CD8-positive, alpha-beta memory T cell (primary cell): ENCODE measurements at regions not wholly inside any gene's neighbourhood (a gene's known extent, or its start where the extent isn't known, plus 50 kb on each side); places are given as distances from the start of the nearest gene placed in this dataset.

ENCODE experiments used
- CTCF ChIA-PET: fragments of 350-600 bp; sonication (Branson Sonifier 250); formaldehyde crosslinking; loops from one replicate; lab custom pipeline; 2021; ENCODE audit warnings: antibody characterized with exemption; lab: Charles Lee
- POLR2A ChIA-PET: fragments of 350-600 bp; sonication (Branson Sonifier 250); formaldehyde crosslinking; loops from one replicate; lab custom pipeline; 2021; ENCODE audit warnings: antibody characterized with exemption; lab: Charles Lee
- DNase-seq, 5 donors: peaks; one replicate each; pipeline versions ENCODE4 v3.0.0 to v3.0.0-alpha.2; 2020 to 2022; ENCODE audit warnings: mixed read lengths in 1 of 5
- H3K27ac ChIP-seq: one replicate; pipeline ENCODE4 v1.7.0; 2013; ENCODE audit warnings: low read depth, mild to moderate bottlenecking, low read length, moderate library complexity
- H3K27me3 ChIP-seq: 2 replicates; pipeline ENCODE4 v1.7.0; 2013; ENCODE audit warnings: low read length, mild to moderate bottlenecking; ENCODE audit not compliant: insufficient read depth, poor library complexity, severe bottlenecking
- H3K36me3 ChIP-seq: 2 replicates; pipeline ENCODE4 v1.7.0; 2013; ENCODE audit warnings: mild to moderate bottlenecking, low read length, moderate library complexity; ENCODE audit not compliant: insufficient read depth
- H3K4me1 ChIP-seq: 2 replicates; pipeline ENCODE4 v1.7.0; 2013; ENCODE audit warnings: mild to moderate bottlenecking, low read length, moderate library complexity; ENCODE audit not compliant: insufficient read depth
- H3K4me3 ChIP-seq: 2 replicates; pipeline ENCODE4 v1.7.0; 2013; ENCODE audit warnings: mild to moderate bottlenecking, low read length
- H3K9me3 ChIP-seq: 2 replicates; pipeline ENCODE4 v1.7.0; 2013; ENCODE audit warnings: mild to moderate bottlenecking, low read length
- H3K27ac Mint-ChIP-seq, 8 donors: one replicate each; pipeline ENCODE4 v1.8.0; 2020 to 2021; ENCODE audit warnings: mixed read lengths in 8 of 8, mild to moderate bottlenecking in 6 of 8, inconsistent platforms in 3 of 8, moderate library complexity in 3 of 8
- H3K27me3 Mint-ChIP-seq, 2 donors: one replicate each; pipeline ENCODE4 v1.8.0; 2020 to 2021; ENCODE audit warnings: mixed read lengths in 2 of 2, mild to moderate bottlenecking in 1 of 2, moderate library complexity in 1 of 2
- H3K36me3 Mint-ChIP-seq, 3 donors: one replicate each; pipeline ENCODE4 v1.8.0; 2020 to 2021; ENCODE audit warnings: mixed read lengths in 3 of 3, inconsistent platforms in 1 of 3, mild to moderate bottlenecking in 1 of 3
- H3K4me1 Mint-ChIP-seq, 3 donors: one replicate each; pipeline ENCODE4 v1.8.0; 2020 to 2021; ENCODE audit warnings: mixed read lengths in 3 of 3, inconsistent platforms in 1 of 3, mild to moderate bottlenecking in 1 of 3
- H3K4me3 Mint-ChIP-seq, 7 donors: one replicate each; pipeline ENCODE4 v1.8.0; 2020 to 2021; ENCODE audit warnings: mixed read lengths in 7 of 7, mild to moderate bottlenecking in 6 of 7, moderate library complexity in 4 of 7, inconsistent platforms in 2 of 7
- H3K9me3 Mint-ChIP-seq, 5 donors: one replicate each; pipeline ENCODE4 v1.8.0; 2020 to 2022; ENCODE audit warnings: mixed read lengths in 5 of 5, mild to moderate bottlenecking in 3 of 5, moderate library complexity in 2 of 5, inconsistent platforms in 1 of 5

DNA sequence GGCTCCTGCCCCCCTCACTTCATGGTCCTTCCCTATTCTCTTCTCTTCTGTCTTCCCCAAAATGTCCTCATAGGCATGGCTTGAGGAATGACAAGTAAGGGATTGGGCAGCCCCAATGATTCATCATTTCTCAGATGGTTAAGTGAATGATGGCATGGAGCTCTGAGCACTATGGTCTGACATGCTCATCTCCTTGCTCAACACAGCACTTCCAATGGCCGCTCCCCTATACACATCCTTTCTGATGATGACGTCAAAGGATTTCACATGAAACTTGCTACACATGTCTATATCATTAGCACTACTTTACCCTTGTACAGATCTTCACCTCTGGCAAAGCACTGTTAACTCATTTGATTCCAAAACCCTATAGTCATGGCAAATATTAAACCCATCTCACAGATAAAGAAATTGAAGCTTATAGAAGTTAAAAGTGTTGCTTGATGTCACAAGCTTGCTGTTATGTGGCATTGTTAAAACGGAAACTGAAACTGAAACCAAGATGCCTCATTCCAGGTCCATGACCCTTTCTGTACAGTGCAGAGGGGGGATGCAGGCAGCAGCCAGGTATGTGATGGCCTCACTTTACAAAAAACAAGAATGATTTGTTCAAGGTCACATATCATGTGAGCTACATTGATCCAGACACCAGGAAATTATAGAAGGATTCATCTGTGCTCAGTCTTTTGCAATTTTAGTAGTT lies 90.0 kb upstream of the PLXNA4 start:
- ChIA-PET CTCF (interaction anchor here (1.1 kb wide), 1 partner anchor 8 kb away, joined by 3 read pairs; no protein-coding TSS in a partner anchor), POLR2A (interaction anchor here (1.2 kb wide), 1 partner anchor 13 kb away, joined by 3 read pairs; no protein-coding TSS in a partner anchor)
- Histone ChIP-seq H3K27me3 (no peaks in the 10 kb centered on the region), H3K4me1 (peaks cover 12% of the 10 kb centered on the region), H3K36me3 (no peaks in the 10 kb centered on the region), H3K4me3 (no peak overlapping the region), H3K9me3 (no peaks in the 10 kb centered on the region), H3K27ac (no peak overlapping the region)
- DNase-seq = peak in 2 of 5 donors; percentile 8 to 11
- H3K36me3 Mint-ChIP-seq = peaks cover 0 to 6% (median 5%) of the 10 kb centered on the region in 3 donors
- no peaks in the 10 kb centered on the region for H3K27me3 Mint-ChIP-seq
- H3K9me3 Mint-ChIP-seq = no peaks in the 10 kb centered on the region
- H3K4me1 Mint-ChIP-seq = peaks cover 11 to 15% (median 12%) of the 10 kb centered on the region in 3 donors
- H3K27ac Mint-ChIP-seq = peak overlapping the region in 7 of 8 donors; percentile 2 to 94 (median 74)
- H3K4me3 Mint-ChIP-seq = peak overlapping the region in 6 of 7 donors; percentile 53 to 73 (median 70)

DNA sequence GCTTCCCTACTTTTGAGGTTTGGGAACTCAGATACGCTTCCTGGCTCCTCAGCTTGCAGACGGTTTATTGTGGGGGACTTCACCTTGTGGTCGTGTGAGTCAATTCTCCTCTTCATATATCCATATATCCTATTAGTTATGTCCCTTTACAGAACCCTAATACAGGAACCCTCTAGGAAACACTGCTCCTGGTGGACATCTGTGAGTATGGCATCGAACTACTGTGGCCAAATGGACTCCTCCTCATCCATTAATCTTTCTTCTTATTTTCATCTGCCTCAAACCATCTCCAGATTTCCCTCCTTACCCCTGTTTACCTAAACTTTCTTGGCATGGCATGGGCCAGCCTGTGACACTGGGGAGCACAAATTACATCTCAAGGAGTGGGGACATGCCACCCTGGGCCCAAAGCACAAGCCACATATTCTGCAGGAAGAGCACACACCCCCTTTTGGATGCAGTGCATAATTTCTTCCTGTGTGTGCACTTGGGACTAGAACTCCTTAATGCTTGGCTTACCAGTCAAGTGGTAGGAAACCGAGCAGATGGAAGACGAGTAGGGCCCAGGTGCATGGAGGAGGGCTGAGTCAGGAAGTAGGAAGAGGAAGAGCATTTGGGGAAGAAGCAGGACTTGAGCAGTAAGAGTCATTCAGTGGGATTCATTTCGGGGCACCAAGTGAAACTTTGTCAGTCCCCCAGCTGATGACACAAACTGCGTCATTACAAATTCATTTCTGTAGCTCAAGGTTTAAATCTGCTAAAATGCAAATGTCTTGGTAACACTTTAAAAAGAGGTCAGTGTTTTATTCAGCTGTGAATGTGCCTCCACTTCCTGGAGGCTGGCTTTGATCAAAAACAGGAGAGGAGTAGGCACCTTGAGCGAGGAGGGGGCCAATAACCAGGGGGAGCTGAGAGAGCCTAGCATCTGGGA lies 80.8 kb upstream of the PLXNA4 start:
- POLR2A ChIA-PET = no interaction called here
- no peaks in the 10 kb centered on the region for H3K27me3 ChIP-seq
- H3K27ac Mint-ChIP-seq = peak overlapping the region in 4 of 8 donors; percentile 3 to 34 (median 20)
- H3K36me3 ChIP-seq = no peaks in the 10 kb centered on the region
- no peak overlapping the region for H3K4me3 ChIP-seq
- H3K27me3 Mint-ChIP-seq = peaks cover 0 to 2% of the 10 kb centered on the region in 2 donors
- H3K9me3 Mint-ChIP-seq = peaks cover 0 to 3% (median 0%) of the 10 kb centered on the region in 5 donors
- DNase-seq = no peak
- H3K4me1 Mint-ChIP-seq = peaks cover 26 to 37% (median 37%) of the 10 kb centered on the region in 3 donors
- peaks cover 27% of the 10 kb centered on the region for H3K4me1 ChIP-seq
- no peak overlapping the region for H3K4me3 Mint-ChIP-seq
- H3K27ac ChIP-seq = no peak overlapping the region
- peaks cover 0 to 2% (median 0%) of the 10 kb centered on the region in 3 donors for H3K36me3 Mint-ChIP-seq
- H3K9me3 ChIP-seq = no peaks in the 10 kb centered on the region
- CTCF ChIA-PET = interaction anchor here (0.9 kb wide), 1 partner anchor 9 kb away, joined by 3 read pairs; no protein-coding TSS in a partner anchor

DNA sequence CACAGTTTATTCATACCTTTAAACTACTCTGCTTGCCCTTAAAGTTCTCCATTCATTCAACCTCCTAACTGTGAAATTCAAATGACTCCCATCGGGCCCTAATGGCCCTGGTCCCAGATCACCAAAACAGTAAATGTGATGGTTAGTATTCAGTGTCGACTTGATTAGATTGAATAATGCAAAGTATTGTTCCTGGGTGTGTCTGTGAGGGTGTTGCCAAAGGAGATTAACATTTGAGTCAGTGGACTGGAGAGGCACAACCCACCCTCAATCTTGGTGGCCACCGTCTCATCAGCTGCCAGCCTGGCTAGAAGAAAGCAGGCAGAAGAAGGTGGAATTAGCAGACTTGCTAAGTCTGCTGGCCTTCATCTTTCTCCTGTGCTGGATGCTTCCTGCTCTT lies 80.1 kb upstream of the PLXNA4 start:
- H3K4me3 ChIP-seq = no peak overlapping the region
- H3K4me1 ChIP-seq = peaks cover 27% of the 10 kb centered on the region
- H3K27ac ChIP-seq = no peak overlapping the region
- peak overlapping the region in 1 of 8 donors; percentile 63 for H3K27ac Mint-ChIP-seq
- H3K9me3 Mint-ChIP-seq = peaks cover 0 to 3% (median 0%) of the 10 kb centered on the region in 5 donors
- CTCF ChIA-PET = no interaction called here
- POLR2A ChIA-PET = no interaction called here
- H3K36me3 ChIP-seq = no peaks in the 10 kb centered on the region
- no peak for DNase-seq
- no peaks in the 10 kb centered on the region for H3K9me3 ChIP-seq
- H3K27me3 Mint-ChIP-seq = peaks cover 0 to 2% of the 10 kb centered on the region in 2 donors
- no peak overlapping the region for H3K4me3 Mint-ChIP-seq
- H3K36me3 Mint-ChIP-seq = peaks cover 0 to 2% (median 0%) of the 10 kb centered on the region in 3 donors
- peaks cover 26 to 37% (median 37%) of the 10 kb centered on the region in 3 donors for H3K4me1 Mint-ChIP-seq
- H3K27me3 ChIP-seq = no peaks in the 10 kb centered on the region

DNA sequence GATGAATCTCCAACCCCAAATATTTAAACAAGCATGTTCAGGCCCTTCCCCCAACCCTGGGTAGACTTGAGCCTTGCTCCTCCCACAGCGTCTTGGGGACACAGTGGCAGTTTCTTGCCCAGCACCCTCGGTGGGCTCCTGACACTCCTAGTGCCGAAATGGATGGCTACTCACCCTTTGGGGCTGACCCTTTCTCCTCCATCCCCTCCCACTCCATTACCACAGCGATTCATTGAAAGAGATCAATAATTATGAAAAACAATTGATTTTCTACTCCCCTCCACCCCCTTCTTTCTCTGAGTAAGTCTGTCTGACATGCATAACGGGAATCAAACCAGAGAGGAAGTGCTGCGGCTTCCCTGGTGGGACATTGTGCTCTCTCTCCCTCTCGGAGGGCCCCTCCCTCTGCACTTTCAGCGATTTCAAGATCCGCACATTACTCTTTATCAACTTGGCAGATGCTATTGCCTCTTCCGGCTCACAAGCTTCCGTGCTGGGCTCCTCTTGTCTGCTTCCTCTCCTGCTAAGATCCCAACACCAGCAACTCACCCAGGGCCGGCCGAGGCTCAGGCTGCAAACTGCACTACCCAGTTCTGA lies 79.0 kb upstream of the PLXNA4 start:
- H3K4me1 Mint-ChIP-seq = peaks cover 26 to 37% (median 37%) of the 10 kb centered on the region in 3 donors
- Histone ChIP-seq H3K4me1 (peaks cover 27% of the 10 kb centered on the region), H3K4me3 (peak overlapping the region; percentile 30), H3K27me3 (no peaks in the 10 kb centered on the region), H3K9me3 (no peaks in the 10 kb centered on the region), H3K36me3 (no peaks in the 10 kb centered on the region), H3K27ac (no peak overlapping the region)
- ChIA-PET CTCF (no interaction called here), POLR2A (no interaction called here)
- H3K27me3 Mint-ChIP-seq = peaks cover 0 to 2% of the 10 kb centered on the region in 2 donors
- H3K27ac Mint-ChIP-seq = peak overlapping the region; percentile 1 to 85 (median 66)
- peaks cover 0 to 3% (median 0%) of the 10 kb centered on the region in 5 donors for H3K9me3 Mint-ChIP-seq
- H3K4me3 Mint-ChIP-seq = peak overlapping the region; percentile 63 to 86 (median 81)
- peaks cover 0 to 2% (median 0%) of the 10 kb centered on the region in 3 donors for H3K36me3 Mint-ChIP-seq
- peak in 3 of 5 donors; percentile 29 to 57 (median 55) for DNase-seq

DNA sequence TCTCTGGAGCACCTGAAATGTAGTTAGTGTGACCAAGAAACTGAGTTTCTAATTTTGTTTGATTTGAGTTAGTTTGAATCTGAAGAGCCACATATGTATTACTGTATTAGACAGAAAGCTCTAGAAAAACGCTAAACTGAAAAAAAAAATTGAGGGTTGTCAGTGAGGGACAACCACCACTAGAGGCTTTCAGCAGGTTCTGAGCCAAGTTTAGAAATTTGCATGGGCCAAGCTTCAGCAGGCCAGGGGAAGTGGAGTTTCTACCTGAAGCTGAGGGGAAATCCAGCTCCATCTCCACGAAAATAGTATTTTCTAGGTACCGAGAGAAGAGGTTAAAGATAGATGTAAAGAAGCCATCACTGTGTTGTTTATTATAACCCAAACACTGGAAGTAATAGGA lies 77.9 kb upstream of the PLXNA4 start:
- H3K9me3 ChIP-seq = no peaks in the 10 kb centered on the region
- H3K36me3 ChIP-seq = no peaks in the 10 kb centered on the region
- Mint-ChIP-seq H3K36me3 (peaks cover 0 to 2% (median 0%) of the 10 kb centered on the region in 3 donors), H3K9me3 (peaks cover 0 to 3% (median 0%) of the 10 kb centered on the region in 5 donors), H3K27me3 (peaks cover 0 to 1% of the 10 kb centered on the region in 2 donors), H3K27ac (peak overlapping the region in 1 of 8 donors; percentile 79), H3K4me3 (peak overlapping the region in 3 of 7 donors; percentile 23 to 75 (median 41)), H3K4me1 (peaks cover 26 to 37% (median 37%) of the 10 kb centered on the region in 3 donors)
- no peak overlapping the region for H3K4me3 ChIP-seq
- peak in 1 of 5 donors; percentile 8 for DNase-seq
- POLR2A ChIA-PET = no interaction called here
- no peaks in the 10 kb centered on the region for H3K27me3 ChIP-seq
- no peak overlapping the region for H3K27ac ChIP-seq
- CTCF ChIA-PET = interaction anchor here (1.5 kb wide), 1 partner anchor 15 kb away, joined by 3 read pairs; no protein-coding TSS in a partner anchor
- peaks cover 27% of the 10 kb centered on the region for H3K4me1 ChIP-seq

DNA sequence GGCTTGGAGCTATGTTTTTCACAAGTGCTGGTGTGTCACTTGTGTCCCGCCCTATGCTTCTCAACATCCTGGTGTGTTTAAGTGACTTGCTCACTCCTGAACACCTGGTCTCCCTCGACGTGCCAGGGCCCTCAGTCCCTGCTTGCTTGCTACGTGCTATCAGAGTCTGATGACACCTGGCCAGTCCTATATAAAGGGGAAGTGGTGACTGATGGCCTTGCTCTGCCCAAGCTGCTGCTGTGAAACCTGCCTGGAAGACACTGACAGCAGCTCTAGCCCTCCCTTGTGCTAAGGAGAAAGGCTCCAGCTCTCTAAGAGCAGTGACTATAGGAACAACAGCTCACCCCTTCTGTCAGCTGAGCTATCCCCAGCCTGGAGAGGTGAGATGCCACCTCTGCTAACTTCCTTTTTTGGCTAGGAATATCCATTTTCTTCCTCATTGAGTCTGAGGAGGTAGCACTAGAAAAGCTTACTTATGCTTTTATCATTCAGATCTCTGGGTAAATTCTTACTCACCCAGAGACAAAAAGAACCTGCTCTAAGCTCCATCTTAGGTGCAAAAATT lies 77.2 kb upstream of the PLXNA4 start:
- Histone ChIP-seq H3K4me1 (peaks cover 27% of the 10 kb centered on the region), H3K27me3 (no peaks in the 10 kb centered on the region), H3K4me3 (no peak overlapping the region), H3K27ac (no peak overlapping the region), H3K9me3 (no peaks in the 10 kb centered on the region), H3K36me3 (no peaks in the 10 kb centered on the region)
- Mint-ChIP-seq H3K4me3 (no peak overlapping the region), H3K4me1 (peaks cover 26 to 37% (median 37%) of the 10 kb centered on the region in 3 donors), H3K36me3 (peaks cover 0 to 2% (median 0%) of the 10 kb centered on the region in 3 donors), H3K27ac (peak overlapping the region in 1 of 8 donors; percentile 54), H3K27me3 (peaks cover 0 to 1% of the 10 kb centered on the region in 2 donors), H3K9me3 (peaks cover 0 to 2% (median 0%) of the 10 kb centered on the region in 5 donors)
- DNase-seq = no peak
- CTCF ChIA-PET = interaction anchor here (1.5 kb wide), 1 partner anchor 14 kb away, joined by 3 read pairs; no protein-coding TSS in a partner anchor
- POLR2A ChIA-PET = interaction anchor here (0.7 kb wide), 1 partner anchor 12 kb away, joined by 3 read pairs; no protein-coding TSS in a partner anchor

DNA sequence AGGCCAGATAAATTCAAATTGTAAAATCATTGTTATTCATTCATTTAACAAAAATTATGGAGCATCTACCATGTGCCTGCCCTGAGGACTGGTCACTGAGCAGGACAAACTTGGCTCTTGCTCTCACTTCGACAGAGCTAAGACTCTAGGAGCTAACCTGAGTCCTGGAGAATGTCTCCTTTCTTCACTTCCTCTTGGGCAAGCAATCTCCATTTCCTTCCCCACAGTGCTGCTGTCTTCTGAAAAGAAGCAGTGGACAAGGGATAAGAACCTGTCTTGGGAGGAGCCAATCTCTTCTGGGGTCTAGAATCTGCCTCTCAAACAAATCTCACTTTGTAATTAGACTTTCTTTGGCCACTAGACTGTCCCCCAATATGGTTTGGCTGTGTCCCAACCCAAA lies 76.2 kb upstream of the PLXNA4 start:
- Mint-ChIP-seq H3K4me1 (peaks cover 24 to 33% (median 32%) of the 10 kb centered on the region in 3 donors), H3K27me3 (peaks cover 0 to 1% of the 10 kb centered on the region in 2 donors), H3K36me3 (peaks cover 0 to 2% (median 0%) of the 10 kb centered on the region in 3 donors), H3K27ac (no peak overlapping the region), H3K4me3 (no peak overlapping the region), H3K9me3 (no peaks in the 10 kb centered on the region)
- CTCF ChIA-PET = interaction anchor here (1.5 kb wide), 1 partner anchor 13 kb away, joined by 3 read pairs; no protein-coding TSS in a partner anchor
- no peaks in the 10 kb centered on the region for H3K36me3 ChIP-seq
- H3K27ac ChIP-seq = no peak overlapping the region
- H3K9me3 ChIP-seq = no peaks in the 10 kb centered on the region
- DNase-seq = no peak
- H3K27me3 ChIP-seq = no peaks in the 10 kb centered on the region
- peaks cover 27% of the 10 kb centered on the region for H3K4me1 ChIP-seq
- no peak overlapping the region for H3K4me3 ChIP-seq
- POLR2A ChIA-PET = no interaction called here
